HepG2 (cell line): ENCODE measurements at regions not wholly inside any gene's neighbourhood (a gene's known extent, or its start where the extent isn't known, plus 50 kb on each side); places are given as distances from the start of the nearest gene placed in this dataset.
"Not testable (repeated sequence)": the region's sequence is repeated elsewhere in the genome, so short reads cannot be mapped to it uniquely, and the experiment has no call there.

ENCODE experiments used
- ETV5 ChIP-seq: IDR thresholded peaks from 2 replicates; pipeline ENCODE4 v1.6.1; 2018; ENCODE audit warnings: missing biosample characterization, missing genetic modification reagents, inconsistent platforms, borderline replicate concordance
- MEIS1 ChIP-seq: sonication (generic); formaldehyde crosslinking; IDR thresholded peaks from 2 replicates; pipeline ENCODE4 v1.9.0; 2021; ENCODE audit warnings: mild to moderate bottlenecking, missing genetic modification reagents, moderate library complexity, borderline replicate concordance
- MTF1 ChIP-seq: sonication (generic); formaldehyde crosslinking; IDR thresholded peaks from 2 replicates; pipeline ENCODE4 v1.5.0; 2020; ENCODE audit warnings: missing genetic modification reagents
- PPARG ChIP-seq: conservative IDR thresholded peaks from 2 replicates; pipeline ENCODE4 v1.6.1; 2016; ENCODE audit warnings: missing biosample characterization, missing genetic modification reagents
- PTBP1 ChIP-seq: fragments of 200-400 bp; formaldehyde crosslinking; IDR thresholded peaks from 2 replicates; pipeline ENCODE4 v1.6.1; 2018; ENCODE audit warnings: low read length, low read depth; ENCODE audit not compliant: poor library complexity, severe bottlenecking
- ZBTB26 ChIP-seq: IDR thresholded peaks from 2 replicates; pipeline ENCODE4 v1.6.1; 2016; ENCODE audit warnings: missing compliant biosample characterization, missing genetic modification reagents, borderline replicate concordance
- ZNF329 ChIP-seq: sonication (generic); formaldehyde crosslinking; IDR thresholded peaks from 2 replicates; pipeline ENCODE4 v1.9.0; 2021; ENCODE audit warnings: low read depth, mild to moderate bottlenecking, missing genetic modification reagents
- ZSCAN29 ChIP-seq: sonication (generic); formaldehyde crosslinking; conservative IDR thresholded peaks from 2 replicates; pipeline ENCODE4 v1.4.0; 2020; ENCODE audit warnings: mild to moderate bottlenecking, missing genetic modification reagents
- TF ChIP-seq, protein P1 (sequence below): sonication (generic); formaldehyde crosslinking; IDR thresholded peaks from 2 replicates; pipeline ENCODE4 v1.5.0; 2020; ENCODE audit warnings: mild to moderate bottlenecking, missing genetic modification reagents, moderate library complexity

DNA sequence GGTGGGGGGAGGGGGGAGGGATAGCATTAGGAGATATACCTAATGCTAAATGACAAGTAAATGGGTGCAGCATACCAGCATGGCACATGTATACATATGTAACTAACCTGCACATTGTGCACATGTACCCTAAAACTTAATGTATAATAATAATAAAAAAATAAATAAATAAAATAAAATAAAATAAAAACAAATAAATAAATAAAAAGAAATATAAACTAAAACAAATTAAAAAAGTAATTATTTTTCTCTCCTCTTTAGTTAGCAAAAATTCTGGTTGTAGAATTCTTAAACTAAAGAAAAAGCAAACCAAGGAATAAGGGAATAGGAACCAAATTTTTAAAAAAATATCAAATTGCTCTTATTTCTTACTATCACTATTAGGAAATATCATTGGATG, 267.3 kb downstream of the CCER1 start:
- not testable (repeated sequence) for TF ChIP-seq MEIS1 (CRISPR knock-in tag); PPARG; PTBP1; MTF1 (CRISPR knock-in tag); ETV5; ZNF329 (CRISPR knock-in tag); ZSCAN29 (CRISPR knock-in tag); ZBTB26 (CRISPR knock-in tag)
- TF ChIP-seq, protein P1, sequence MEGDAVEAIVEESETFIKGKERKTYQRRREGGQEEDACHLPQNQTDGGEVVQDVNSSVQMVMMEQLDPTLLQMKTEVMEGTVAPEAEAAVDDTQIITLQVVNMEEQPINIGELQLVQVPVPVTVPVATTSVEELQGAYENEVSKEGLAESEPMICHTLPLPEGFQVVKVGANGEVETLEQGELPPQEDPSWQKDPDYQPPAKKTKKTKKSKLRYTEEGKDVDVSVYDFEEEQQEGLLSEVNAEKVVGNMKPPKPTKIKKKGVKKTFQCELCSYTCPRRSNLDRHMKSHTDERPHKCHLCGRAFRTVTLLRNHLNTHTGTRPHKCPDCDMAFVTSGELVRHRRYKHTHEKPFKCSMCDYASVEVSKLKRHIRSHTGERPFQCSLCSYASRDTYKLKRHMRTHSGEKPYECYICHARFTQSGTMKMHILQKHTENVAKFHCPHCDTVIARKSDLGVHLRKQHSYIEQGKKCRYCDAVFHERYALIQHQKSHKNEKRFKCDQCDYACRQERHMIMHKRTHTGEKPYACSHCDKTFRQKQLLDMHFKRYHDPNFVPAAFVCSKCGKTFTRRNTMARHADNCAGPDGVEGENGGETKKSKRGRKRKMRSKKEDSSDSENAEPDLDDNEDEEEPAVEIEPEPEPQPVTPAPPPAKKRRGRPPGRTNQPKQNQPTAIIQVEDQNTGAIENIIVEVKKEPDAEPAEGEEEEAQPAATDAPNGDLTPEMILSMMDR (CRISPR knock-in tag) = not testable (repeated sequence)
